ENCODE measurements at regions not wholly inside any gene's neighbourhood (a gene's known extent, or its start where the extent isn't known, plus 50 kb on each side); places are given as distances from the start of the nearest gene placed in this dataset.
"Not testable (repeated sequence)": the region's sequence is repeated elsewhere in the genome, so short reads cannot be mapped to it uniquely, and the experiment has no call there.

DNA sequence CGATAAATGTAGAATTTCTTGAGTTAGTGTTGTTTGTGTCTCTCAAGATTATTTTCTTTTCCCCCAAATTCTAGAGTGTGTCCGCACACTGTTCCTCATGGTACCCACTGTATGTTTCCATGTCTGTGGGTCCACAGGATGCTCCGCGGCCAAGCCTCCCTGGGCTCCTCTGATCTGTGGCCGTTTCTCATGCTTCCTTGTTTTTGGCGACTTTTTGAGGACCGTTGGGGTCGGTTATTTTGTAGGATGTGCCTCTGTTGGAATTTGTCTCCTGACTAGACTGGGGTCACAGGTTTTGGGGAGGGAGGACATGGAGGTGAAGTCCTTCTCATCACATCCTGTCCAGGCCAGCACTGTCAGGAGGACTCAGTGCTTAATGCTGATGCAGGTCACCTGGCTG is 140.0 kb downstream of the LAT start:
- Histone ChIP-seq H3K27me3 (ENCODE audit: control insufficient read depth, insufficient read depth, low read length) (peaks cover 8% of the 10 kb centered on the region), H3K36me3 (ENCODE audit: control insufficient read depth, insufficient read depth, low read length) (no peaks in the 10 kb centered on the region), H3K4me3 (ENCODE audit: low read depth, low read length) (no peak overlapping the region)
- no peak for DNase-seq (ENCODE audit: low read depth)
- TF ChIP-seq, protein P1, sequence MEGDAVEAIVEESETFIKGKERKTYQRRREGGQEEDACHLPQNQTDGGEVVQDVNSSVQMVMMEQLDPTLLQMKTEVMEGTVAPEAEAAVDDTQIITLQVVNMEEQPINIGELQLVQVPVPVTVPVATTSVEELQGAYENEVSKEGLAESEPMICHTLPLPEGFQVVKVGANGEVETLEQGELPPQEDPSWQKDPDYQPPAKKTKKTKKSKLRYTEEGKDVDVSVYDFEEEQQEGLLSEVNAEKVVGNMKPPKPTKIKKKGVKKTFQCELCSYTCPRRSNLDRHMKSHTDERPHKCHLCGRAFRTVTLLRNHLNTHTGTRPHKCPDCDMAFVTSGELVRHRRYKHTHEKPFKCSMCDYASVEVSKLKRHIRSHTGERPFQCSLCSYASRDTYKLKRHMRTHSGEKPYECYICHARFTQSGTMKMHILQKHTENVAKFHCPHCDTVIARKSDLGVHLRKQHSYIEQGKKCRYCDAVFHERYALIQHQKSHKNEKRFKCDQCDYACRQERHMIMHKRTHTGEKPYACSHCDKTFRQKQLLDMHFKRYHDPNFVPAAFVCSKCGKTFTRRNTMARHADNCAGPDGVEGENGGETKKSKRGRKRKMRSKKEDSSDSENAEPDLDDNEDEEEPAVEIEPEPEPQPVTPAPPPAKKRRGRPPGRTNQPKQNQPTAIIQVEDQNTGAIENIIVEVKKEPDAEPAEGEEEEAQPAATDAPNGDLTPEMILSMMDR (IDR thresholded peaks at IDR 0.05; ENCODE audit: insufficient read depth, low read length, poor library complexity, severe bottlenecking), result no peak

DNA sequence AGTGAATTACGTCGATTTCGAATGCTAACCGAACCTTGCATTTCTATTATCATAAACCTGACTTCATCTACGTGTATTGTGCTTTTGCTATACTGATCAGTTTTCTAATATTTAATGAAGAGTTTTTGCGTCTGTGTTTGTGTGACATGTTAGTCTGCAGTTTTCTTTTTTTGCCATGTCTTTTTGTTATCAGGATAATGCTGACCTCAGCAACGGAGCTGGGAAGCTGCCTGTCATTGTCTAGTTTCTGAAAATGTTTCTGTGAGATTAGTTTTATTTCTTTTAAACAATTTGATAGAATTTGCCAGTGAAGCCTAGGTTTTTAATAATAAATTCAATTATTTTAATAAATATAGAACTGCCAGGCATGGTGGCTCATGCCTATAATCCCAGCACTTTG is 139.3 kb downstream of the LAT start:
- not testable (repeated sequence) for H3K27me3 ChIP-seq (ENCODE audit: control insufficient read depth, insufficient read depth, low read length); H3K36me3 ChIP-seq (ENCODE audit: control insufficient read depth, insufficient read depth, low read length); DNase-seq (ENCODE audit: low read depth); H3K4me3 ChIP-seq (ENCODE audit: low read depth, low read length)

DNA sequence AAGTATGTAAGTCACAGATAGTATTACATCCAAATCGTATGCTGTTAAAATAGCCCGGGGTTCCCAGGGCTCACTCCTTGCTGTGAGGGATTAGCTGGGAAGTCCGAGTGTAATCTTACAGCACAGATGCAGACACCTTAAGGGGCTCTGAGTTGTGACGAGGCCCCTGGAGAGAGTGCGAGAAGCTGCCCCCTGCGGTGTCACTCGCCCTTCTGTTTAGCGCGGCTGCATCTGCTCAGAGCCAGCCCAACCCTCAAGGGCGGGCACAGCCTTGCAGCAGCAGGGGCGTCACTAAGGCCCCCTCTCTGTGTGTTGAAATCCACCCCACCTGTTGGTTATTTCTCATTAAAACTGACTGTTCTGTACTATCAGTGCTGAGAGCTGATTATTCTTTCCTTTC is 135.8 kb downstream of the LAT start:
- H3K36me3 ChIP-seq (ENCODE audit: control insufficient read depth, insufficient read depth, low read length); H3K27me3 ChIP-seq (ENCODE audit: control insufficient read depth, insufficient read depth, low read length); DNase-seq (ENCODE audit: low read depth); H3K4me3 ChIP-seq (ENCODE audit: low read depth, low read length): not testable (repeated sequence)

DNA sequence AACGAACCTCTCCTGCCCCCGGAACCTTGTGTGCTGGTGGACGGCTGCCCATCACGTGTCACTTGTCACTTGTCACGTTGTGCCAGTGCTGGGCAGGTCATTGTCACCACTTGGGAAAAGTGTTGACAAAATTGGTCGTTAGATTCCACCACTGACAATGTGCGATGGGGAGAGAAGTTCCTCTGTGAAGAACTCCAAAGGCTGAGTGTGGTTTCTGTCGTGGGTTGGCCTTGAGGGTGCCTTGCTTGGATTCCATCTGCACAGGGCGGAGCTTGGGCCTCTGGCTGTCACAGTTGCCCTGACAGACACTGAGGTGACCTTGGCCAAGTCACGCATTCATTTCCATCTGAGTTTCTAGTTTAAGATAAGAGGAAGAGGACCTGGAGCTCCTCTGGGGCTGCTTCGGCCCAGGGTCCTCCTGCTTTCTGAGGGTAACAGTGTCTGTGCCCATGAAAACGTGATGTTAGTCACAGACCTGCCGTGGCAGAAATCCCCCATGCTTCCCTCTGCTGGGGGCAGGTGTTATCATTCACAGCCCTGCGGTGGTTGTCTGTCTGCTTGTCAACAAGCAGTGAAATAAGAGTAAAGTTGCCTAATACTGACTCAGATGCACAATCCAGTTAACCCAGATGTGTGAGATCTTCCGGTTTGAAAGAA is 133.6 kb downstream of the LAT start:
- not testable (repeated sequence) for H3K36me3 ChIP-seq (ENCODE audit: control insufficient read depth, insufficient read depth, low read length); H3K27me3 ChIP-seq (ENCODE audit: control insufficient read depth, insufficient read depth, low read length); DNase-seq (ENCODE audit: low read depth); H3K4me3 ChIP-seq (ENCODE audit: low read depth, low read length)

DNA sequence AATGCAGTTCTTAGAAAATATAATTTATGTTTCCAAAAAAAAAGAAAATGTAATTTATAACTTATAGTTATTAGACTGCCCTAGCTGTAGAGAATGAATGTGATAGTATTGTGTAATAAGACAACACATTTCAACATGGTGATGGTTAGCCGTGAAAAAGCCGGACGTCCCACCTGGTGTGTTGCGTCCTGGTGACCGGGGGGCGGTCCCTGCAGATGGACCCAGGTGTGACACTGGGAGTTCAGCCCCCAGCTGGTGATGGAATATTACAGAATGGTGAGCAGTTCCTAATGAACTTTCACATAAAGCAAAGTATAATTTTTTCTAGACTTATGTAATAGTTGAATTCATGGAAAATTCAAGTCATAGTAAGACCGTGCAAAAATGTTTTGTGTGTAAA is 132.8 kb downstream of the LAT start:
- no peak for DNase-seq (ENCODE audit: low read depth)
- TF ChIP-seq, protein P1 (IDR thresholded peaks at IDR 0.05; ENCODE audit: insufficient read depth, low read length, poor library complexity, severe bottlenecking), result no peak
- no peaks in the 10 kb centered on the region for H3K36me3 ChIP-seq (ENCODE audit: control insufficient read depth, insufficient read depth, low read length)
- H3K27me3 ChIP-seq (ENCODE audit: control insufficient read depth, insufficient read depth, low read length), result no peaks in the 10 kb centered on the region
- H3K4me3 ChIP-seq (ENCODE audit: low read depth, low read length), result no peak overlapping the region

DNA sequence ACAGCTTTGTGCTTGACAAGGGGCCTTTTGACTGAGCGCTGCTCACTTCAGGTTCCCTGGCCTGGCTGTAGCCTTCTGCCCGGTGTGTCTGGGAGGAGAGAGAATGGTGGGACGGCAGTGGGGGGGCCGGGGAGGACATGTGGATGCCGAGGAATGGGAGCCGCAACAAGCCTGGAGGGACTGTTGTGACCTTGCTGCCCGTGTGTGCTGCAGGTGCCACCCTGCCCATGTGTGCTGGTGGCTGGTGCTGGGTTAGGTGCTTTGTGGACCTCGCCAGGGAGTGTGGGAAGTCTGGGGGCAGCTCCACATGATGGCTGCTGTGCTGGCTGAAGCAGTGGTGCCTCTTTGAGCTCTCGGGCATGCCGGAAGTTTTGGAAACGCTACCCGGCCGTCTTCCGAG is 132.1 kb downstream of the LAT start:
- Histone ChIP-seq H3K36me3 (ENCODE audit: control insufficient read depth, insufficient read depth, low read length) (no peaks in the 10 kb centered on the region), H3K4me3 (ENCODE audit: low read depth, low read length) (no peak overlapping the region), H3K27me3 (ENCODE audit: control insufficient read depth, insufficient read depth, low read length) (no peaks in the 10 kb centered on the region)
- no peak for DNase-seq (ENCODE audit: low read depth)
- TF ChIP-seq, protein P1 (IDR thresholded peaks at IDR 0.05; ENCODE audit: insufficient read depth, low read length, poor library complexity, severe bottlenecking), result no peak

DNA sequence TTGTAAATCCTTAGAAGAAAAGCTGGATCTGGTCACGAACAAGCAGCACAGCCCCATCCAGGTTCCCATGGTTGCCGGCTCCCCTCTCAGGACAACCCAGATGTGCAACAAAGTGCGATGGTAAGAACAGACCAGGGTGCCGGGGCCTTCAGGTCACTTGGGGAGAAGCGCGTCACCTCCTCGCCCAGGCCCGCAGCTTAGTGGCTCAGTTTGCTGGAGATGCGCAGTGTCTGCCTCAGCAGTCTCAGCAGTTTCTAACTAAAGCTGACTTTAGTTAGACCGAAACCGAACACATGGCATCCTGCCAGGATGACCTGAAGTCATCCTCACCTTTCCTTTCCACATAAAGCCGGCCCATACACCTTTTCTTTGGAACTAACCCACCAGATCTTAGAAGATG is 131.4 kb downstream of the LAT start:
- H3K36me3 ChIP-seq (ENCODE audit: control insufficient read depth, insufficient read depth, low read length); H3K4me3 ChIP-seq (ENCODE audit: low read depth, low read length): not testable (repeated sequence)

DNA sequence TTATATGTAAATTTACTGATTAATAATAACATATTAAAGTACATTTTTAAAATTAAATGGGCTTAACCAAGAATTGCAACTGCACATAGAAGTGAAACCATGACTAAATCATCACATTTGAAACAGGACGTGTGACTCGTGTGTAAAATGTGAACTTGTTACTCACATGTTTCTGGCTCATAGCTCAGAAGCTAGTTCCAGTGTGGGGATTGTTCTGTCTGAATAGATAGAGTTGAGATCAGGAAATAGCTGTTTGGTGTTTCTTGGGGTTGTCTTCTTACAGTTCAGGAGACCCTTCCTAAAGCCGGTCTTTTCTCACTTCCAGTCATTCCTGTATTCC is 130.9 kb downstream of the LAT start:
- not testable (repeated sequence) for H3K36me3 ChIP-seq (ENCODE audit: control insufficient read depth, insufficient read depth, low read length); DNase-seq (ENCODE audit: low read depth); H3K27me3 ChIP-seq (ENCODE audit: control insufficient read depth, insufficient read depth, low read length); H3K4me3 ChIP-seq (ENCODE audit: low read depth, low read length)

More for the DNA sequence above, 131.4 kb downstream of the LAT start:
- not testable (repeated sequence) for DNase-seq (ENCODE audit: low read depth); H3K27me3 ChIP-seq (ENCODE audit: control insufficient read depth, insufficient read depth, low read length)
